ENCODE measurements at regions not wholly inside any gene's neighbourhood (a gene's known extent, or its start where the extent isn't known, plus 50 kb on each side); places are given as distances from the start of the nearest gene placed in this dataset.

DNA sequence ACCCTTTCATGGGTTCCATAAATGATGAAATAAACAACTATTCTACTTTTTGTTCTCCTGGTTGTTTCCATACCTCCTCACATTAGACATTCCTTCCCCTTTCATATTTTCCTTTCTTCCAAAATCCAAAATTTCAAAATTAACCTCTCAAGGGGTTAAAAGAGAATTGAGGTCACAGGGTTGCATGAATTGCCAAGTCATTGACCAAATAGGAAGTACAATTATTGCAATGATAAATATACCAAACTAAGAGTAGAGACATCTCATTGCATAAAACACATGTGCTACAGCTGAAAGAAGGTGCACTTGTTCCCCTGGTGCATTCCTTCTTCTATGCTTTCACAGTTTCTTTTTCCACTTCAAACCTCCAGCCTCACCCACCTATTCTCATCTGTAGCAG is 136.1 kb downstream of the KCTD12 start:
- CTCF ChIA-PET, result no interaction called here
- POLR2A ChIA-PET, result no interaction called here
- H3K4me3 ChIP-seq (ENCODE audit: low read depth, low read length), result no peak overlapping the region

GRCh38 chr13:76745261-76746200 is 140.7 kb downstream of the KCTD12 start:
- TF ChIP-seq, protein P1, sequence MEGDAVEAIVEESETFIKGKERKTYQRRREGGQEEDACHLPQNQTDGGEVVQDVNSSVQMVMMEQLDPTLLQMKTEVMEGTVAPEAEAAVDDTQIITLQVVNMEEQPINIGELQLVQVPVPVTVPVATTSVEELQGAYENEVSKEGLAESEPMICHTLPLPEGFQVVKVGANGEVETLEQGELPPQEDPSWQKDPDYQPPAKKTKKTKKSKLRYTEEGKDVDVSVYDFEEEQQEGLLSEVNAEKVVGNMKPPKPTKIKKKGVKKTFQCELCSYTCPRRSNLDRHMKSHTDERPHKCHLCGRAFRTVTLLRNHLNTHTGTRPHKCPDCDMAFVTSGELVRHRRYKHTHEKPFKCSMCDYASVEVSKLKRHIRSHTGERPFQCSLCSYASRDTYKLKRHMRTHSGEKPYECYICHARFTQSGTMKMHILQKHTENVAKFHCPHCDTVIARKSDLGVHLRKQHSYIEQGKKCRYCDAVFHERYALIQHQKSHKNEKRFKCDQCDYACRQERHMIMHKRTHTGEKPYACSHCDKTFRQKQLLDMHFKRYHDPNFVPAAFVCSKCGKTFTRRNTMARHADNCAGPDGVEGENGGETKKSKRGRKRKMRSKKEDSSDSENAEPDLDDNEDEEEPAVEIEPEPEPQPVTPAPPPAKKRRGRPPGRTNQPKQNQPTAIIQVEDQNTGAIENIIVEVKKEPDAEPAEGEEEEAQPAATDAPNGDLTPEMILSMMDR (IDR thresholded peaks at IDR 0.05; ENCODE audit: insufficient read depth, low read length, missing control alignments), result no peak
- no peak overlapping the region for H3K4me3 ChIP-seq (ENCODE audit: low read depth, low read length)
- DNase-seq (ENCODE audit: low read depth, low spot score), result no peak
- ChIA-PET CTCF (no interaction called here), POLR2A (no interaction called here)

More for the DNA sequence above, 136.1 kb downstream of the KCTD12 start:
- DNase-seq (ENCODE audit: low read depth, low spot score), result no peak
- TF ChIP-seq, protein P1 (IDR thresholded peaks at IDR 0.05; ENCODE audit: insufficient read depth, low read length, missing control alignments), result no peak

- ChIA-PET CTCF (no interaction called here), POLR2A (no interaction called here)
- H3K4me3 ChIP-seq (ENCODE audit: low read depth, low read length), result no peak overlapping the region
- TF ChIP-seq, protein P1 (IDR thresholded peaks at IDR 0.05; ENCODE audit: insufficient read depth, low read length, missing control alignments), result no peak
- no peak for DNase-seq (ENCODE audit: low read depth, low spot score)
Observed at GRCh38 chr13:76741624-76742023, 144.6 kb downstream of the KCTD12 start.

- no peak overlapping the region for H3K4me3 ChIP-seq (ENCODE audit: low read depth, low read length)
- TF ChIP-seq, protein P1 (IDR thresholded peaks at IDR 0.05; ENCODE audit: insufficient read depth, low read length, missing control alignments), result no peak
- DNase-seq (ENCODE audit: low read depth, low spot score), result no peak
- CTCF ChIA-PET, result no interaction called here
- POLR2A ChIA-PET, result no interaction called here
Observed at GRCh38 chr13:76741046-76741445, 145.2 kb downstream of the KCTD12 start.

- ChIA-PET POLR2A (no interaction called here), CTCF (no interaction called here)
- H3K4me3 ChIP-seq (ENCODE audit: low read depth, low read length), result no peak overlapping the region
- TF ChIP-seq, protein P1 (IDR thresholded peaks at IDR 0.05; ENCODE audit: insufficient read depth, low read length, missing control alignments), result no peak
- DNase-seq (ENCODE audit: low read depth, low spot score), result no peak
Observed at GRCh38 chr13:76738616-76739015, 147.6 kb downstream of the KCTD12 start.

DNA sequence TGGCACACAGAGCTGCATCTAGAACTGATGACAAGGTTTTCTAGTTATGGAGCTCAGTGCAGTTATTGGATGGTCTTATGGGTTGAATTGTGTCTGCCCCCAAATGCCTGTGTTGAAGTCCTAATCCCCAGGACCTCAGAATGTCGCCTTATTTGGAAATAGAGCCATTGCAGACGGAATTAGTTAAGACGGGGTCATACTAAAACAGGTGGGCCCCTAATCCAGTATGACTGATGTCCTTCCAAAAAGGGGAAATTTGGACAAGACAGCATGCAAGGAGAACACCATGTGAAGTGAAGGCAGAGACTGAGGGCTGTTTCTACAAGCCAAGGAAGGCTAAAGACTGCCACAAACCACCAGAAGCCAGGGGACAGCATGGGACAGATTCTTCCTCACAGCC is 148.7 kb downstream of the KCTD12 start:
- no peak overlapping the region for H3K4me3 ChIP-seq (ENCODE audit: low read depth, low read length)
- ChIA-PET CTCF (no interaction called here), POLR2A (no interaction called here)
- DNase-seq (ENCODE audit: low read depth, low spot score), result no peak
- TF ChIP-seq, protein P1 (IDR thresholded peaks at IDR 0.05; ENCODE audit: insufficient read depth, low read length, missing control alignments), result no peak

All from AG04449 (cell line).